IMR-90 (cell line): ENCODE measurements at regions not wholly inside any gene's neighbourhood (a gene's known extent, or its start where the extent isn't known, plus 50 kb on each side); places are given as distances from the start of the nearest gene placed in this dataset.

Experiments
- ATAC-seq: fragments of 200-7000 bp; cut with Tn5 transposase; 2 replicates; pipeline ENCODE4 v1.9.1; 2020; ENCODE audit warnings: low read depth, mild to moderate bottlenecking, moderate library complexity
- BruUV-seq: library from RNA; stranded (reverse); fragments of 400-500 nt; replicated peaks from 2 replicates; lab custom pipeline; 2021; lab: Mats Ljungman, UMichigan
- CTCF ChIA-PET: fragments of 300-600 bp; formaldehyde crosslinking; extraction: SDS; loops from one replicate; lab custom pipeline; 2021; ENCODE audit warnings: antibody characterized with exemption; lab: Yijun Ruan, JAX
- POLR2A ChIA-PET: fragments of 300-600 bp; sonication (Branson Sonifier 250); formaldehyde crosslinking; loops from one replicate; lab custom pipeline; 2022; ENCODE audit warnings: antibody characterized with exemption; ENCODE audit not compliant: unreplicated experiment; lab: Charles Lee
- DNase-seq: peaks from one replicate; pipeline ENCODE4 v3.0.0; 2013
- H2AFZ ChIP-seq: replicated peaks from 2 replicates; pipeline ENCODE3; 2013; ENCODE audit warnings: low read length, mild to moderate bottlenecking; ENCODE audit not compliant: poor library complexity
- H2AK5ac ChIP-seq: 2 replicates; pipeline ENCODE4 v1.6.1; 2013; ENCODE audit warnings: low read depth, low read length, inconsistent platforms
- H2AK9ac ChIP-seq: replicated peaks from 2 replicates; pipeline ENCODE3; 2013; ENCODE audit warnings: mild to moderate bottlenecking, low read depth, low read length, moderate library complexity; ENCODE audit not compliant: poor library complexity
- H2BK120ac ChIP-seq: 2 replicates; pipeline ENCODE4 v1.6.1; 2013; ENCODE audit warnings: low read depth, low read length, inconsistent platforms
- H2BK15ac ChIP-seq: 3 replicates; pipeline ENCODE4 v1.6.1; 2013; ENCODE audit warnings: low read depth, low read length, inconsistent platforms
- H2BK20ac ChIP-seq: 2 replicates; pipeline ENCODE4 v1.6.1; 2013; ENCODE audit warnings: low read depth, mild to moderate bottlenecking, inconsistent platforms, low read length, moderate library complexity
- H2BK5ac ChIP-seq: 2 replicates; pipeline ENCODE4 v1.6.1; 2013; ENCODE audit warnings: mild to moderate bottlenecking, low read depth, low read length, inconsistent platforms; ENCODE audit not compliant: poor library complexity, severe bottlenecking
- H3K14ac ChIP-seq: replicated peaks from 2 replicates; pipeline ENCODE4 v1.6.1; 2013; ENCODE audit warnings: low read depth, low read length, inconsistent platforms
- H3K18ac ChIP-seq: 2 replicates; pipeline ENCODE4 v1.6.1; 2013; ENCODE audit warnings: low read depth, low read length, control low read depth
- H3K23ac ChIP-seq: 2 replicates; pipeline ENCODE4 v1.6.1; 2013; ENCODE audit warnings: low read depth, low read length, inconsistent platforms
- H3K27ac ChIP-seq: 2 replicates; pipeline ENCODE4 v1.5.1; 2013; ENCODE audit warnings: mild to moderate bottlenecking, control low read depth, low read length; ENCODE audit not compliant: insufficient read depth
- H3K27me3 ChIP-seq: 2 replicates; pipeline ENCODE4 v1.6.1; 2013; ENCODE audit warnings: low read length; ENCODE audit not compliant: control insufficient read depth, insufficient read depth
- H3K36me3 ChIP-seq: 2 replicates; pipeline ENCODE4 v1.6.1; 2013; ENCODE audit warnings: low read length, mixed read lengths; ENCODE audit not compliant: control insufficient read depth, insufficient read depth
- H3K4ac ChIP-seq: 2 replicates; pipeline ENCODE4 v1.6.1; 2013; ENCODE audit warnings: low read depth, low read length, inconsistent platforms
- H3K4me1 ChIP-seq: 2 replicates; pipeline ENCODE4 v1.6.1; 2013; ENCODE audit warnings: low read length, mixed read lengths; ENCODE audit not compliant: control insufficient read depth, insufficient read depth
- H3K4me2 ChIP-seq: 2 replicates; pipeline ENCODE4 v1.6.1; 2013; ENCODE audit warnings: low read depth, mild to moderate bottlenecking, control low read depth, low read length, moderate library complexity
- H3K4me3 ChIP-seq: 2 replicates; pipeline ENCODE4 v1.5.1; 2013; ENCODE audit warnings: low read depth, mild to moderate bottlenecking, control low read depth, low read length, moderate library complexity; ENCODE audit not compliant: insufficient read depth
- H3K56ac ChIP-seq: 2 replicates; pipeline ENCODE4 v1.6.1; 2013; ENCODE audit warnings: low read length, inconsistent platforms; ENCODE audit not compliant: insufficient read depth; ENCODE audit errors: extremely low read depth
- H3K79me1 ChIP-seq, 2 experiments: 2 replicates each; pipeline ENCODE4 v1.6.1; 2013; ENCODE audit warnings: low read length in 2 of 2, inconsistent platforms in 1 of 2, low read depth in 1 of 2
- H3K9ac ChIP-seq: 2 replicates; pipeline ENCODE4 v1.6.1; 2013; ENCODE audit warnings: low read depth, low read length, control low read depth
- H3K9me1 ChIP-seq: 2 replicates; pipeline ENCODE4 v1.6.1; 2013; ENCODE audit warnings: low read length, inconsistent platforms; ENCODE audit not compliant: insufficient read depth
- H3K9me3 ChIP-seq: 2 replicates; pipeline ENCODE4 v1.6.1; 2013; ENCODE audit warnings: low read length; ENCODE audit not compliant: control insufficient read depth, insufficient read depth
- H4K20me1 ChIP-seq: 2 replicates; pipeline ENCODE4 v1.6.1; 2013; ENCODE audit warnings: low read length, inconsistent platforms; ENCODE audit not compliant: insufficient read depth
- H4K5ac ChIP-seq: 2 replicates; pipeline ENCODE4 v1.6.1; 2013; ENCODE audit warnings: mild to moderate bottlenecking, low read depth, low read length, control low read depth
- H4K8ac ChIP-seq, 2 experiments: 2 replicates each; pipeline ENCODE4 v1.6.1; 2013; ENCODE audit warnings: low read depth in 2 of 2, low read length in 2 of 2, control low read depth in 1 of 2, inconsistent platforms in 1 of 2
- H4K91ac ChIP-seq: 2 replicates; pipeline ENCODE4 v1.6.1; 2013; ENCODE audit warnings: low read depth, low read length, inconsistent platforms; ENCODE audit not compliant: insufficient read depth
- BHLHE40 ChIP-seq: fragments of 150-350 bp; IDR thresholded peaks from 2 replicates; pipeline ENCODE4 v1.6.1; 2016; ENCODE audit warnings: mild to moderate bottlenecking, low read depth, low read length
- CEBPB ChIP-seq: IDR thresholded peaks from 2 replicates; pipeline ENCODE4 v1.6.1; 2012; ENCODE audit warnings: low read depth, low read length, improper control_type of control experiment
- MAFK ChIP-seq: IDR thresholded peaks from 2 replicates; pipeline ENCODE4 v1.6.1; 2012; ENCODE audit warnings: low read depth, low read length, improper control_type of control experiment
- POLR2A ChIP-seq: IDR thresholded peaks from 2 replicates; pipeline ENCODE4 v1.6.1; 2012; ENCODE audit warnings: mild to moderate bottlenecking, low read depth, low read length
- RAD21 ChIP-seq: IDR thresholded peaks from 2 replicates; pipeline ENCODE4 v1.6.1; 2012; ENCODE audit warnings: low read length, improper control_type of control experiment
- RCOR1 ChIP-seq: IDR thresholded peaks from 2 replicates; pipeline ENCODE4 v1.6.1; 2012; ENCODE audit warnings: mild to moderate bottlenecking, low read length, improper control_type of control experiment; ENCODE audit not compliant: insufficient replicate concordance
- RFX5 ChIP-seq: IDR thresholded peaks from 2 replicates; pipeline ENCODE4 v1.8.0; 2012; ENCODE audit warnings: low read depth, mild to moderate bottlenecking, low read length, moderate library complexity
- WGBS, 2 experiments: methylation state at CpG; one replicate each; pipeline versions ENCODE4 v1.1.5 to v1.1.7; 2013; ENCODE audit warnings: missing lambda C conversion rate in 2 of 2; ENCODE audit not compliant: insufficient read length in 1 of 2; ENCODE audit errors: extremely low coverage in 2 of 2; 5-methylcytosine and 5-hydroxymethylcytosine counted together
- dilution Hi-C: fragments of 300-500 bp; cut with HindIII; formaldehyde crosslinking; loops from one replicate; pipeline ENCODE4 v1.14.3; 2018; ENCODE audit warnings: low sequenced_read_pairs; ENCODE audit not compliant: unreplicated experiment
- in situ Hi-C: fragments of 300-500 bp; cut with MboI; formaldehyde crosslinking; loops from 3 replicates; pipeline ENCODE4 v1.14.3; 2019; ENCODE audit warnings: low sequenced_read_pairs, inconsistent platforms, mixed read lengths
- intact Hi-C: fragments of 100-400 bp; cut with micrococcal nuclease; formaldehyde crosslinking; loops from 2 replicates; pipeline ENCODE4 v1.10.0; 2022
- TF ChIP-seq, protein P1 (sequence below): fragments of 150-350 bp; IDR thresholded peaks from 2 replicates; pipeline ENCODE4 v1.6.1; 2017; ENCODE audit warnings: mild to moderate bottlenecking, antibody characterized with exemption, low read length, low read depth

DNA sequence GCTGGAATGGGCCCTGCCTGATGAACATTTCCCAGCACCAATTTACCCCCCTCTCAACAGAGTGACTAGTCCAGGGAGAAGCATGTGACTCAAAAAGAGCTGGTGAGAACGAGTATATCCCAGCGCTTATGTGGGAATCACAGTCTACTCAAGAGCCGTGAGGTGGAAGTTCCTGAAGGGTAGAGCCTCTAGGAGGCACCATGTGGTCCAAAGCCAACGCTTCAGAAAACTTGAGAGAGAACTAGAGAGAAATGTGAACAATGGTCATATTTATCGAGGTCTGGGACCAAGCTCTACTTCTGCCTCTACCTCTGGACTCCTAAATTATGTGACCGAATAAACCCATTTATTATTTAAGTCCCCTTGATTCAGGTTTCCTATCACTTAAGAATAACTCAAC is 111.0 kb upstream of the RAP2B start:
- no peaks in the 10 kb centered on the region for H3K9me3 ChIP-seq
- ATAC-seq (no peak), DNase-seq (no peak)
- H4K5ac ChIP-seq, result peak overlapping the region; percentile 12; the same call in 1 of the 2 replicates
- H3K23ac ChIP-seq, result no peak overlapping the region
- no peak for TF ChIP-seq MAFK
- TF ChIP-seq BHLHE40, result no peak
- TF ChIP-seq RCOR1, result no peak
- no peak for TF ChIP-seq CEBPB
- TF ChIP-seq, protein P1, sequence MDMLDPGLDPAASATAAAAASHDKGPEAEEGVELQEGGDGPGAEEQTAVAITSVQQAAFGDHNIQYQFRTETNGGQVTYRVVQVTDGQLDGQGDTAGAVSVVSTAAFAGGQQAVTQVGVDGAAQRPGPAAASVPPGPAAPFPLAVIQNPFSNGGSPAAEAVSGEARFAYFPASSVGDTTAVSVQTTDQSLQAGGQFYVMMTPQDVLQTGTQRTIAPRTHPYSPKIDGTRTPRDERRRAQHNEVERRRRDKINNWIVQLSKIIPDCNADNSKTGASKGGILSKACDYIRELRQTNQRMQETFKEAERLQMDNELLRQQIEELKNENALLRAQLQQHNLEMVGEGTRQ, result no peak
- TF ChIP-seq RFX5, result no peak
- TF ChIP-seq POLR2A, result no peak
- TF ChIP-seq RAD21, result no peak
- dilution Hi-C loops, result no loop called here
- H3K27ac ChIP-seq, result no peak overlapping the region
- H4K20me1 ChIP-seq, result no peaks in the 10 kb centered on the region
- peak overlapping the region; percentile 24; the same call in 1 of the 2 replicates for H2AK5ac ChIP-seq
- H2BK5ac ChIP-seq, result peak overlapping the region; percentile 21
- no peaks in the 10 kb centered on the region for H3K36me3 ChIP-seq
- no peaks in the 10 kb centered on the region for H3K79me1 ChIP-seq
- peak overlapping the region; percentile 46 for H3K4ac ChIP-seq
- no peak overlapping the region for H3K4me3 ChIP-seq
- peaks cover 5% of the 10 kb centered on the region for H3K4me1 ChIP-seq
- no peaks in the 10 kb centered on the region for H3K27me3 ChIP-seq
- peaks cover 3% of the 10 kb centered on the region; the same call in 1 of the 2 replicates for H3K9me1 ChIP-seq
- intact Hi-C loops, result no loop called here
- no peak overlapping the region; the same call in 1 of the 2 replicates for H3K14ac ChIP-seq
- H3K56ac ChIP-seq, result peak overlapping the region; percentile 11; the same call in 1 of the 2 replicates
- WGBS, 2 experiments, result no CpG with 5 or more reads among the region's 6 CpGs
- POLR2A ChIA-PET, result interaction anchor here (1.4 kb wide), 1 partner anchor 110 kb away, joined by 6 read pairs; the partner anchor contains the start of gene RAP2B
- peak overlapping the region; percentile 44; the same call in 1 of the 2 replicates for H2BK120ac ChIP-seq
- H2AK9ac ChIP-seq, result no peak overlapping the region
- H2AFZ ChIP-seq, result peak overlapping the region; percentile 9
- CTCF ChIA-PET, result interaction anchor here (1.0 to 1.2 kb wide), 2 partner anchors 25 to 239 kb away, joined by 3 to 5 read pairs; no protein-coding TSS in a partner anchor
- H2BK20ac ChIP-seq, result peak overlapping the region; percentile 62; the same call in 1 of the 2 replicates
- BruUV-seq, result no TSS peak
- H4K91ac ChIP-seq, result no peak overlapping the region
- no peak overlapping the region for H3K9ac ChIP-seq
- H4K8ac ChIP-seq, result peak overlapping the region in 1 of 2 experiments; percentile 42; a peak in 1 of 4 replicates
- H3K4me2 ChIP-seq, result no peak overlapping the region
- H2BK15ac ChIP-seq, result no peak overlapping the region
- in situ Hi-C loops, result no loop called here
- peak overlapping the region; percentile 21; the same call in 1 of the 2 replicates for H3K18ac ChIP-seq
